Myocyte (in vitro differentiated cells): ENCODE measurements at regions not wholly inside any gene's neighbourhood (a gene's known extent, or its start where the extent isn't known, plus 50 kb on each side); places are given as distances from the start of the nearest gene placed in this dataset.
A peak's percentile ranks its signal among the peaks of the same experiment; 100 is the strongest.
"Not testable (repeated sequence)": the region's sequence is repeated elsewhere in the genome, so short reads cannot be mapped to it uniquely, and the experiment has no call there.

ENCODE experiments used
- DNase-seq: peaks from one replicate; pipeline ENCODE4 v3.0.0-alpha.2; 2012; ENCODE audit warnings: low read depth

GRCh38 chr11:79546351-79546750 is 105.5 kb upstream of the TENM4 start:
- DNase-seq: no peak

- no peak for DNase-seq
Observed at GRCh38 chr11:79544361-79544760, 103.5 kb upstream of the TENM4 start.

- DNase-seq: no peak
Observed at GRCh38 chr11:79543101-79543500, 102.3 kb upstream of the TENM4 start.

- no peak for DNase-seq
Observed at GRCh38 chr11:79541466-79541865, 100.6 kb upstream of the TENM4 start.

- no peak for DNase-seq
Observed at GRCh38 chr11:79538775-79539174, 97.9 kb upstream of the TENM4 start.

GRCh38 chr11:79536155-79536917 is 95.5 kb upstream of the TENM4 start:
- DNase-seq: no peak

- DNase-seq: no peak
Observed at GRCh38 chr11:79535606-79536005, 94.8 kb upstream of the TENM4 start.

GRCh38 chr11:79525257-79525656 is 84.4 kb upstream of the TENM4 start:
- no peak for DNase-seq

GRCh38 chr11:79522626-79523025 is 81.8 kb upstream of the TENM4 start:
- no peak for DNase-seq

- no peak for DNase-seq
Observed at GRCh38 chr11:79520086-79520485, 79.3 kb upstream of the TENM4 start.

- no peak for DNase-seq
Observed at GRCh38 chr11:79515781-79516180, 75.0 kb upstream of the TENM4 start.

GRCh38 chr11:79514695-79515094 is 73.9 kb upstream of the TENM4 start:
- DNase-seq: no peak

- no peak for DNase-seq
Observed at GRCh38 chr11:79514290-79514689, 73.5 kb upstream of the TENM4 start.

GRCh38 chr11:79512706-79513469 is 72.1 kb upstream of the TENM4 start:
- no peak for DNase-seq

- no peak for DNase-seq
Observed at GRCh38 chr11:79510960-79511359, 70.1 kb upstream of the TENM4 start.

- no peak for DNase-seq
Observed at GRCh38 chr11:79508461-79508860, 67.6 kb upstream of the TENM4 start.

- DNase-seq: no peak
Observed at GRCh38 chr11:79507706-79508105, 66.9 kb upstream of the TENM4 start.

GRCh38 chr11:79506734-79507344 is 66.0 kb upstream of the TENM4 start:
- DNase-seq: no peak

- no peak for DNase-seq
Observed at GRCh38 chr11:79506124-79506523, 65.3 kb upstream of the TENM4 start.

GRCh38 chr11:79503028-79503427 is 62.2 kb upstream of the TENM4 start:
- DNase-seq: peak; percentile 30

- DNase-seq: no peak
Observed at GRCh38 chr11:79501707-79502106, 60.9 kb upstream of the TENM4 start.

- DNase-seq: not testable (repeated sequence)
Observed at GRCh38 chr11:79499929-79500328, 59.1 kb upstream of the TENM4 start.
